Lower leg skin (tissue), 4 donors: ENCODE measurements at regions not wholly inside any gene's neighbourhood (a gene's known extent, or its start where the extent isn't known, plus 50 kb on each side); places are given as distances from the start of the nearest gene placed in this dataset.

Experiments used
- DNase-seq, 2 donors: peaks; one replicate each; pipeline ENCODE4 v3.0.0-alpha.2; 2019; ENCODE audit warnings: low spot score in 2 of 2
- H3K4me3 ChIP-seq: fragments of 200-600 bp; sonication (generic); 2 replicates; pipeline ENCODE4 v1.5.1; 2017; ENCODE audit warnings: mild to moderate bottlenecking, low read depth; ENCODE audit not compliant: poor library complexity, severe bottlenecking
- CTCF ChIP-seq, 3 donors: fragments of 450-650 bp; IDR thresholded peaks; one replicate each; pipeline ENCODE4 v1.5.1; 2016; ENCODE audit warnings: antibody characterized with exemption in 3 of 3, mild to moderate bottlenecking in 3 of 3, moderate library complexity in 2 of 3
- POLR2A ChIP-seq, 2 donors: fragments of 450-650 bp; IDR thresholded peaks; one replicate each; pipeline ENCODE4 v1.6.1; 2016 to 2017; ENCODE audit warnings: antibody characterized with exemption in 2 of 2, mild to moderate bottlenecking in 1 of 2, moderate library complexity in 1 of 2
- WGBS, 2 donors: methylation state at CpG; one replicate each; pipeline ENCODE4 v1.1.5; 2018; 5-methylcytosine and 5-hydroxymethylcytosine counted together
- intact Hi-C: fragments of 100-400 bp; cut with DNase I; formaldehyde crosslinking; loops from one replicate; pipeline ENCODE4 v1.15.0; 2023; ENCODE audit warnings: low total_unique reads

DNA sequence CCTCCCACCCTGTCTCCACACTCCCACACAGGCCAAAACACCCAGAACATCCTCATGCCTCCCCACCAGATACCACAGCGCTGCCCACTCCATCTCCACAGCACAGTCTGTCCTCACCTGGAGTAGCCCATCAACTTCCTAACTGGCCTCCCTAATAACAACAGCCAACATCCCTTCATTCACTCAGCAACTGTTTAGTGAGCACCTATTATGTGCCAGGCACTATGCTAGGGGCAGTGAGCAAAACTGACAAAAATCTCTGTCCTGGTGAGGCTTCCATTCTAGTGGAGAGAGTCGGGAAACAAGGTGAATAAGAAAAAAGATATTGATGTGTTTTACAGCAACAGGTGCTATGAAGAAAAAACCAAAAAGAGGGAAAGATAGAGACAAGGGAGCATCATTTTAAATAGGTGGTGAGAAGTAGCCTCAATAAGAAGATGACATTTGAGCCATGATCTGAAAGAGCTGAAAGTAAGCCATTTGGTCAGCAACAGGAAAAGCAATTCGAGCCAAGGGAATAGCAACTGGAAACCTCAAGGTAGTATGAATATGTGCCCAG lies 523.9 kb downstream of the SHQ1 start:
- 95 to 96% methylated on average over 3 of the region's 3 CpGs for WGBS, 2 donors
- no peak for TF ChIP-seq CTCF (IDR thresholded peaks at IDR 0.05)
- TF ChIP-seq POLR2A (IDR thresholded peaks at IDR 0.05) = no peak
- intact Hi-C loops = no loop called here
- no peak overlapping the region for H3K4me3 ChIP-seq
- no peak for DNase-seq

- H3K4me3 ChIP-seq = no peak overlapping the region
- intact Hi-C loops = no loop called here
- no peak for DNase-seq
- TF ChIP-seq CTCF (IDR thresholded peaks at IDR 0.05) = no peak
- TF ChIP-seq POLR2A (IDR thresholded peaks at IDR 0.05) = no peak
- 72 to 76% methylated on average over 6 of the region's 6 CpGs for WGBS, 2 donors
Observed at GRCh38 chr3:72323773-72324172, 524.5 kb downstream of the SHQ1 start.

DNA sequence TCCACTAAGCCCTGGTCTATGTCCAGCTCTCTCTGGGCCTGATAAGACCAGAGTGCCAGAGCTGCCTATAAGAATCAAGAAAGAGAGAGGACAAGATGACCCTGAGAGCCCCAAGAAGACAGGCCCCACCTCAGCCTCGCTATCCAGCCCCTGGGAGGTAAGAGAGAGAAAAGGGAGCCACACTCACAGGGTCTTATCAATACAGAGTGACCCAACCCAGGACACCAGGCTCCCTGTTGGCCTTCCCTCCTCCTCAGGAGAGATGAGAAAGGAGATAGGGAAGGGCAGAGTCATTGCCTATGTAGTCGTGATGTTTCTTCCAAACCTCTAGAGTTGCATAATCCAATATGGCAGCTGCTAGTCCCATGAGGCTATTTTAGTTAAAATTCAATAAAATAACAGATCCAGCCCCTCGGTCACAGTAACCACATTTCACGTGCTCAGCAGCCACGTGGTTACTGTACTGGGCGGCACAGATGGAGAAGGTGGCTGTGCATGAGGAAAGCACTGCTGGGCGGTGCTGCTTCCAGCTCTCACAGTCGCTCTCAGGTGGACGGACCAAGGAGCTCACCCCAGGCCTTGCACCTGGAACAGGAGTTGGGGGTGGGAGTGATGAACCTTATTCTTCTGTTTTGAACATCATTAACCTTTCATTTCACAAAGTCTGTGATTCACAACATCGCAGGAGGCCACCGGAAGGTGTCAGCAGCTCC lies 525.8 kb downstream of the SHQ1 start:
- no peak for TF ChIP-seq POLR2A (IDR thresholded peaks at IDR 0.05)
- TF ChIP-seq CTCF (IDR thresholded peaks at IDR 0.05) = no peak
- 87 to 89% methylated on average over 11 of the region's 11 CpGs for WGBS, 2 donors
- no peak for DNase-seq
- intact Hi-C loops = no loop called here
- no peak overlapping the region for H3K4me3 ChIP-seq

DNA sequence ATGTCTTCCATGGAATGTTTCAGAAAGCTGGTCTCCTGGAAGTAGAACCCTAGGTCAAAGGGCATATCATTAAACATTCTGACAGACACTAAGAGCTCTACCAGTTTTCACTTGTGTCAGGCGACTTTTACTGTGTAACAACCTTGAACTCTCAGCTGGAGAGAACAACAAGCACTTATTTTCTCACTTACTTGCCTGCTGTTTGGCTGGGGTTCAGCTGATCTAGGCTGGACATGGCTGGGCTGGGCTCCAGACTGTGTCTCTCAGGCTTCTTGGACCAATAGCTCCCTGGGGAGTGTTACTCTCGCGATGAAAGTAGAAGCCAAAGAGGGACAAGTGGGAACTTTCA lies 527.3 kb downstream of the SHQ1 start:
- no peak for TF ChIP-seq POLR2A (IDR thresholded peaks at IDR 0.05)
- no peak for TF ChIP-seq CTCF (IDR thresholded peaks at IDR 0.05)
- intact Hi-C loops = no loop called here
- WGBS, 2 donors = 67 to 71% methylated on average over 3 of the region's 3 CpGs
- no peak overlapping the region for H3K4me3 ChIP-seq
- DNase-seq = no peak

GRCh38 chr3:72320095-72320954 lies 527.9 kb downstream of the SHQ1 start:
- 94% methylated on average over 17 of the region's 17 CpGs for WGBS, 2 donors
- no peak for TF ChIP-seq POLR2A (IDR thresholded peaks at IDR 0.05)
- TF ChIP-seq CTCF (IDR thresholded peaks at IDR 0.05) = no peak
- no peak for DNase-seq
- intact Hi-C loops = no loop called here
- no peak overlapping the region for H3K4me3 ChIP-seq
